Mucosa of descending colon (tissue), 3 donors: ENCODE measurements at regions not wholly inside any gene's neighbourhood (a gene's known extent, or its start where the extent isn't known, plus 50 kb on each side); places are given as distances from the start of the nearest gene placed in this dataset.
"Not testable (repeated sequence)": the region's sequence is repeated elsewhere in the genome, so short reads cannot be mapped to it uniquely, and the experiment has no call there.

Experiments
- ATAC-seq: fragments of 200-7000 bp; cut with Tn5 transposase; one replicate; pipeline ENCODE4 v1.9.1; 2020; ENCODE audit warnings: mild to moderate bottlenecking, moderate library complexity
- DNase-seq, 3 donors: peaks; one replicate each; pipeline ENCODE4 v3.0.0-alpha.2; 2020
- H3K36me3 ChIP-seq: fragments of 200-600 bp; one replicate; pipeline ENCODE4 v1.8.0; 2021; ENCODE audit warnings: low read depth, mild to moderate bottlenecking
- H3K4me1 ChIP-seq: fragments of 200-600 bp; one replicate; pipeline ENCODE4 v1.8.0; 2021; ENCODE audit warnings: low read depth, mild to moderate bottlenecking
- H3K4me3 ChIP-seq: fragments of 200-600 bp; one replicate; pipeline ENCODE4 v1.8.0; 2021; ENCODE audit warnings: mild to moderate bottlenecking
- H3K9me3 ChIP-seq: fragments of 200-600 bp; one replicate; pipeline ENCODE4 v1.8.0; 2021; ENCODE audit warnings: mild to moderate bottlenecking
- intact Hi-C, 2 donors: fragments of 100-400 bp; cut with DNase I in 1 of 2; cut with micrococcal nuclease in 1 of 2; formaldehyde crosslinking; loops; one replicate each; pipeline versions ENCODE4 v1.11.0 to v1.11.1; 2022; cut with DNase I, micrococcal nuclease
- TF ChIP-seq, protein P1 (sequence below): fragments of 200-600 bp; IDR thresholded peaks from one replicate; pipeline ENCODE4 v1.8.0; 2022; ENCODE audit warnings: antibody characterized with exemption, mild to moderate bottlenecking
- donor health status: DM: no; HTN: no; CAD: no; lungs with moderate emphysema.
- donor health status: DM: no; HTN: no; CAD: no.
- donor health status: DM: no; HTN: yes; CAD: no.

DNA sequence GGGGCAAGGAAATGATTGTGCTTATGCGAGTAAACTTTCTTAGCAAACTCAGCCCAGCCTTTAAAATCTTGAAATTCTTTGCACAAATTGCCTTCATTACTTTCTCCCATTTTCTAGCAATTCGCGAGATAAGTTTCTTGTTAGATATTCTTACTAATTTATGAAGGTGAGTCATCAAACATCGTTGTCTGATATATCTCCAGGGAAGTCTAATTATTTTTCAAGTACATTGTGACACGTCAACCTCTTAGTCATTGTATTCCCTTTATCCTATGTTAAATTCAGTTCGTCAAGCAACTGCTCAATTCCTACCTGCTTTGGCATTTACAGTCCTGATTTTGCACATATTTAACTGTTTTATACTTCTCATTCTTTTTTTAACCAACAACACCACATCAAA, 854.5 kb upstream of the CRIM1 start:
- Histone ChIP-seq H3K4me3 (no peak overlapping the region), H3K36me3 (no peaks in the 10 kb centered on the region), H3K9me3 (no peaks in the 10 kb centered on the region), H3K4me1 (no peaks in the 10 kb centered on the region)
- no peak for DNase-seq
- intact Hi-C loops: no loop called here
- TF ChIP-seq, protein P1, sequence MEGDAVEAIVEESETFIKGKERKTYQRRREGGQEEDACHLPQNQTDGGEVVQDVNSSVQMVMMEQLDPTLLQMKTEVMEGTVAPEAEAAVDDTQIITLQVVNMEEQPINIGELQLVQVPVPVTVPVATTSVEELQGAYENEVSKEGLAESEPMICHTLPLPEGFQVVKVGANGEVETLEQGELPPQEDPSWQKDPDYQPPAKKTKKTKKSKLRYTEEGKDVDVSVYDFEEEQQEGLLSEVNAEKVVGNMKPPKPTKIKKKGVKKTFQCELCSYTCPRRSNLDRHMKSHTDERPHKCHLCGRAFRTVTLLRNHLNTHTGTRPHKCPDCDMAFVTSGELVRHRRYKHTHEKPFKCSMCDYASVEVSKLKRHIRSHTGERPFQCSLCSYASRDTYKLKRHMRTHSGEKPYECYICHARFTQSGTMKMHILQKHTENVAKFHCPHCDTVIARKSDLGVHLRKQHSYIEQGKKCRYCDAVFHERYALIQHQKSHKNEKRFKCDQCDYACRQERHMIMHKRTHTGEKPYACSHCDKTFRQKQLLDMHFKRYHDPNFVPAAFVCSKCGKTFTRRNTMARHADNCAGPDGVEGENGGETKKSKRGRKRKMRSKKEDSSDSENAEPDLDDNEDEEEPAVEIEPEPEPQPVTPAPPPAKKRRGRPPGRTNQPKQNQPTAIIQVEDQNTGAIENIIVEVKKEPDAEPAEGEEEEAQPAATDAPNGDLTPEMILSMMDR: no peak
- no peak for ATAC-seq

DNA sequence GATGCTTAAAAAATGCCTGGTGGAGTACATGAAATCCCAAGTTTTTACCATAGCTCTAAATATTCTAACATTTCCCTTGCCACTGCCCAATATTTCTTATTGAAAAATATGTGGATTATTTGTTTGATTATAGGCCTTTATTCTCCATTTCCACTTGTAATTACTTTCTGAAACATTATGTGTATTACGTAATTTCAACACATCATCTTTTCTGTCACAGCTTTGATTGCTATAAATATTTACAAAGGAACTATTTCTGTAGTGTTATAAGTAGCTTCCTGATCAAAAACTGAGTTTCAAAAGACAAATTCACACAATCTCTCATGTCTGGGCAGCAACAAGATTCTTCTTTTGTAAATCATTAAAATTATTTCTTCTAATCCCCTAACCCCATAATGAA, 859.6 kb upstream of the CRIM1 start:
- TF ChIP-seq, protein P1: no peak
- H3K4me1 ChIP-seq: no peaks in the 10 kb centered on the region
- no peak for ATAC-seq

DNA sequence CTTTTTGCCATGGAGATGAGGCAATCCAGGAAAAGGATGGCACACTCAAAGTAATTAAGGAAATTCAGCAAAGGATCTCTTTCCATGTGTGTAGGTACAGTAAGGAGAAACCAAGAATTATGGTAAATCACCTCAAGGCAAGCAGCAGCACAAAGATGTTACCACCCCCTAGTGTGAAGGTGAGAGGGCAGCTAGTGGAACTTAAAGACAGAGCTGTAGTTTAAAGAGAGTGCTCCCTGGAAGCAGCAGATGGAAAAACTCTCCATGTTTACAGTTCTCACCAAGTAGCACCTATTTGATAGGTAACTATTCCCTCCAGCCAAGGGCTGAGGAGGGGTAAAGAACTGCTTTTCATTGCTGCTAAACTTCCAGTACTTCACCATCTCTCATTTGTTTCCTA, 860.4 kb upstream of the CRIM1 start:
- ATAC-seq (no peak), DNase-seq (no peak)
- no peak overlapping the region for H3K4me3 ChIP-seq
- no peaks in the 10 kb centered on the region for H3K36me3 ChIP-seq
- TF ChIP-seq, protein P1: no peak
- H3K9me3 ChIP-seq: no peaks in the 10 kb centered on the region
- H3K4me1 ChIP-seq: no peaks in the 10 kb centered on the region
- intact Hi-C loops: no loop called here

More for the DNA sequence above, 859.6 kb upstream of the CRIM1 start:
- no peak for DNase-seq
- Histone ChIP-seq H3K36me3 (no peaks in the 10 kb centered on the region), H3K9me3 (no peaks in the 10 kb centered on the region), H3K4me3 (no peak overlapping the region)
- intact Hi-C loops: no loop called here

DNA sequence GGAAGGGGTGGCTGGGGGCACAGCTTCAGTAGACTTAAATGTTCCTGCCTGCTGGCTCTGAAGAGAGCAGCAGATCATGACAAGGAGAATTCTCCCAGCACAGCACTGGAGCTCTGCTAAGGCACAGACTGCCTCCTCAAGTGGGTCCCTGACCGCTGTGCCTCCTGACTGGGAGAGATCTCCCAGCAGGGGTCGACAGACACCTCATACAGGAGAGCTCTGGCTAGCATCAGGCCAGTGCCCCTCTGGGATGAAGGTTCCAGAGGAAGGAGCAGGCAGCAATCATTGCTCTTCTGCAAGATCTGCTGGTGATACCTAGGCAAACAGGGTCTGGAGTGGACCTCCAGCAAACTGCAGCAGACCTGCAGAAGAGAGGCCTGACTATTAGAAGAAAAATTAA, 877.5 kb upstream of the CRIM1 start:
- ATAC-seq, H3K4me1 ChIP-seq, H3K4me3 ChIP-seq, intact Hi-C loops, H3K36me3 ChIP-seq, H3K9me3 ChIP-seq, DNase-seq: not testable (repeated sequence)

DNA sequence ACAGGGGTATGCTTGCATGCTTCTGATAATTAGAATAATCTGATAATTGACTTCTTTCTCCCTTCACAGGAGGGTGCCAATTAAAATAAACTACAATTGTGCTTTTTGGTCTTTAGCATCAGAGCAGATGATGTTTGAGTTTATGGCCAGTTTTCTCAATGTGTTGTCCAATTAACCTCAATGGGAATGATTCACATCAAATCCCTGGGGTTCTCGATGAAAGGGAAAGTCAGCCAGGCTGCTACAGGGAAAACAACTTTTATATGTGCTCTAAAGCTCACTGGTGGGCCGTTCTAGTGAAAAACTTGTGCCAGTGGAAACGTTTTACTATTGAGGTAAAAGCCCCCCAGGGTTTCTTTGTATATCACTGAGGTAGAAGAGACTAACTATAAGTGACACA, 887.3 kb upstream of the CRIM1 start:
- H3K4me3 ChIP-seq: no peak overlapping the region
- intact Hi-C loops: no loop called here
- H3K4me1 ChIP-seq: no peaks in the 10 kb centered on the region
- ATAC-seq (no peak), DNase-seq (no peak)
- TF ChIP-seq, protein P1: no peak
- no peaks in the 10 kb centered on the region for H3K36me3 ChIP-seq
- H3K9me3 ChIP-seq: no peaks in the 10 kb centered on the region

DNA sequence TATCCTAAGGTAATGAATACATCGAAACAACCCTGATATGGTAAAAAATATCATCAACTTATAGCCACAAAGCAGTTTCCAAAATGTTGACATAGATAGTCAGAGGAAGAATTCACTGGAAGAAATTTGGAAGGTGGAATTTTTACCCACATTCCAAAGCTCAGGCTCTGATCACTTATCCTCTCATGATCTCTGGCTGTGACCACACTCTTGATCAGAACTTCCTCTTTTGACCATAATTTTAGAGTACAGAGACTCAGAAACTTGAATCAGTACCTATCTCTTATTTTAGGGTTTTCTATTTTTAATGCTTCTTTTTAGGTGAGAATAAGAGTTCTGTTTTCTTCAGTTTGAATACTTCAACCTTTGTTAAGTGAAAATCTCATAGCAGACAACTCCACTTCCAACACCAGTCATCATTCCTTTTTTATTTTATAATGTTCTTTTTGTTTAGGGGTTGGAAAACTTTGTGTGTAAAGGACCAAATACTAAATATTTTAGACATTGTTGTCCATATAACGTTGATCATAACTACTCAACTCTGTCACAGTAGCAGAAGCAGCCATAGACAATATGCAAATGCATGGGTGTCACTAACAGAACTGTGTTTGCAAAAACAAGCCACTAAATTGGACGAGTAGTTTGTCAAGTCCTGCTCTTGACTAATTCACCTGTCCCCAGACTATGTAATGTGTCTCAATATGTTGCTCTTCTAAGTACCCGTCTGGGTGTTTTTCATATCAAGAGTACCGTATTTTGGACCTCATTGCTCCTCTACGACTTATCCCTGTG, 891.6 kb upstream of the CRIM1 start:
- Histone ChIP-seq H3K36me3 (no peaks in the 10 kb centered on the region), H3K4me1 (no peaks in the 10 kb centered on the region), H3K4me3 (no peak overlapping the region), H3K9me3 (no peaks in the 10 kb centered on the region)
- no peak for DNase-seq
- TF ChIP-seq, protein P1: no peak
- no peak for ATAC-seq
- intact Hi-C loops: no loop called here
